Forelimb muscle (tissue), 1 donor: ENCODE measurements at regions not wholly inside any gene's neighbourhood (a gene's known extent, or its start where the extent isn't known, plus 50 kb on each side); places are given as distances from the start of the nearest gene placed in this dataset.

Experiments used
- DNase-seq: peaks from one replicate; pipeline ENCODE4 v3.0.0-alpha.2; 2013; ENCODE audit warnings: low read depth

DNA sequence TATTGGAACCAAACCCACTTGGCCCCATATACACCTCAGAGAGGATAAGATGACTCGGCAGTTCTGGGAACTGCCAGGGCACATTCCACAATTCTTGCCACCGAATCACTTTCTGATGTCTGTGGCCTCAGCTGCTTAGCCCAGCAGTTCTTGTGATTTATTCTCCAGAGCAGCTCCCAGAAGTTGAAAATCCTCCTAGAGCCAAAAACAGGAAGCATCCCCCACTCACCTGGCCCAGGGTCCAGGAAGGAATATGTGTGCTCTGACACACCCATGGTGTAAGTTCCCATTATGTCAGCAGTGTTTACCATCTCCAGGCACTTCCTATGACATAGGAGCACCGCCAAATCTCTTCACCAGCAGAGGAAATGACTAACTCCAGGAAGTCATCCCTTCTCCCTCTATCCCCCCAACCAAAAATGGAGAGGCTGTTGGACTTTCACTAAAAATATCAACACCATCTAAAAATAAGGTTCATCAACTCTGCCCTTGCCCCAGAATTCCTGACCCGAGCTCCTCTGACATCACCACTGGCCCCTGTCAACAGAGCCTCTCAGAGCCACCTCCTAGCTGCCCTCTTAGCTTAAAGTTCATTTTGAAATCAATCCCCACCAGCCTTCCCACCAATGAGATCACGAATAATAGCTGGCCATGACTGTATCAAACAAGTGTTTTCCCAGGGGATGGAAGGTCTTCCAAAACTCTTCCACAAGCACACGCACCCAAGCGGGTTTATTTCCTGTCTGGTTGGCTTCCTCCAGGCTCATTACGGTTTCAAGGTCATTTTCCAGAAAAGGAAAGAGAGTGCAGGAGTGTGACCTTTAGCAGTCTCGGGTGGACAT, 223.1 kb upstream of the PARD3B start:
- DNase-seq = no peak

DNA sequence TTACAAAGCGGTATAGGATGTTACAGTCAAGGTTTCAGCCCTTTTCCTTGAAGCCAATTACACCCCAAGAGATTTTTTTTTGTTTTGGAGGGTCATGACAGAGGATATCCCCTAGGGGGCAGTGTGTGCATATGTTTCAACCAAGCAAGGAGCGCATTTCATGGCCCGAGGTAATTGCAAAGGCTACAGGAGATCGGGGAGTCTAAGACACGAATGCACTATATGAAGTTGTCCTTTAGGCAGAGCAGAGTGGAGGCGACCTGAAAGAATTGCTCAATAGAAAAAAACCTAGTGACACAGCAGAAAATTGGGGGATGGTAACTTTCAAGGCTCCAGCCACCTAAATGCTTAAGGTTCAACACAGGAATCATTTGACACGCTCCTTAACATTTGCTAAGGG, 219.8 kb upstream of the PARD3B start:
- peak; percentile 56 for DNase-seq

DNA sequence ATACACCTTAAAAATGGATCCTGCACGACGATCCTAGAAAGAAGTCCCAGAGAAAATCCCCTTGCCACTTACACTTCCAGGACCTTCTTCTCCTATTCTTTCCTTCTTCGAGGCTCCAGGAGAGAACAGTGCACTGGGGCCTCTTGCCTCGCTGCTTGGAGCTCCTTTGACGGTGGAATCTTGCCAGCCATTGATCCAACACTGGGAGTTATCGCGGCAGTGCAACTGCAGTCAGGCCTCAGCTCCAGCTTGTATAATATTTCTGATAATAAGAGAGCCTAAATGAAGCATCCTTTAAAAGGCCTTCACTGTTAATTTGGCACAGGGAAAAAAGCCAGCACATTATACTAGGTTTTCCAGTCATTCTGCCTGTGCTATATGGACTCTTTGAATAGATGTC, 216.9 kb upstream of the PARD3B start:
- DNase-seq = no peak

DNA sequence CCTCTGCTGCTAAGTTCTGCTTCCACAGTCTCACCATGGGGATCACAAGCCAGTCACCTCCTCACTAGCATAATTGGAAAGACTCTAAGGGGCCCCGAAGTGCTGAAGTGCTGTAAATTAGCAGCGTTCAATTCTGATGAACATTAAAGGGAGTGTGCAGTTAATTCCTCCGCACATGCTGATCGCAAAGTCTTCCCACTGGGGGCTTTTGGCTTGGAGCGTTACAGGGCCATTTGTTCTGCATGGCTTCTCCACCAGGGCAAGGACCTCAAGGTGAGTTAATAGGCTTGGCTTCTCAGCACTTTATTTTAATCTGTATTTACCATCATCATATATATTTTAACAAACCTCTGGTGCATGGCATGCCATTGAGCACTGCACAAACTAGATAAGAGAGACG, 216.3 kb upstream of the PARD3B start:
- no peak for DNase-seq

DNA sequence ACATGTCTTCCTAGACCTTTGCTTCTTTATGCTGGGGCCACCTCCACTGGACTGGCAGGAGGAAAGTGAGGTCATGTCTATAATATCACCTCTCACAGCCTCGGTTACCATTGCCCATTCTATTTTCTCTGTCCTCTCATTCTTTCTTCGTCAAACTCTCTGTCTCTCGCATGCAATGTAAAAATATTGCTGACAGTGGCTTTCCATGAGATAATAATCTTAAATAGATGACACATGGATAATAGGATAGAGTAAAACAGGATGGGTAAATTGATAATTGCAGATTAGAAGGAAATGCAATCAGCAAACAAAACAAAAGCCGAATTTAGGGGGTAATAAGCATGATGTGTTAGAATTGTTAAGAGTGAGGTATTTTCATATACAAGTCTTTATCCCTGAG, 215.7 kb upstream of the PARD3B start:
- no peak for DNase-seq

DNA sequence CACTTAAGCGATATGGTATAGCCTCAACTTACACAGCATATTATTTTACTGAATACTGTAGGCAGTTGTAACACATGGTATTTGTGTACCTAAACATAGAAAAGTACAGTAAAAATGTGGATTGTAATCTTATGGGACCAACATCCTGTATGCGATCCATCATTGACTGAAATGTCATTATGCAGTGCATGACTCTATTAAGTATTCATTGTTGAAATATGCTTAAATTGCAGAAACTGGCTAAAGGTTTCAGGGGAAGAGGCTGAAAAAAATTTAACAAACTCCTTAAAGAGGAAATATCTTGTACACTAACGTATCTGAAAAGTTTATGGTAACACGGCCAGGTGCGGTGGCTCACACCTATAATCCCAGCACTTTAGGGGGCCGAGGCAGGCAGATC, 214.1 kb upstream of the PARD3B start:
- no peak for DNase-seq

DNA sequence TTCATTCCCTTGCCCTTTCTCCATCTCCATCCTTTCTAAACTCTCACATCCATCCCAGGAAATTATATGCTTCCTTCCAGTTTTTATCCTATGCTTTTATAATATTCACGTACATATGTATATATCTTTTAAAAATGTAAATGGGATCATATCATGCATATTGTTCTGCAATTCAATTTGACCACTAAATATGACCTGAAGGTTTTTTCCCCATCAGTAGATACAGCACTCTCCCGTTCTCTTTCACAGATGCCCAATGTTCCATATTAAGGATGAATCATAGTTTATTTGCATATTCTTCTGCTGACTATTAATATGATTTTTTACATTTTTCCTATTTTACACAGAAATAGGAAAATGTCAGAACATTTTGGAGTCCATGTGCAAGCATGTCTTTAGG, 213.3 kb upstream of the PARD3B start:
- DNase-seq = no peak

DNA sequence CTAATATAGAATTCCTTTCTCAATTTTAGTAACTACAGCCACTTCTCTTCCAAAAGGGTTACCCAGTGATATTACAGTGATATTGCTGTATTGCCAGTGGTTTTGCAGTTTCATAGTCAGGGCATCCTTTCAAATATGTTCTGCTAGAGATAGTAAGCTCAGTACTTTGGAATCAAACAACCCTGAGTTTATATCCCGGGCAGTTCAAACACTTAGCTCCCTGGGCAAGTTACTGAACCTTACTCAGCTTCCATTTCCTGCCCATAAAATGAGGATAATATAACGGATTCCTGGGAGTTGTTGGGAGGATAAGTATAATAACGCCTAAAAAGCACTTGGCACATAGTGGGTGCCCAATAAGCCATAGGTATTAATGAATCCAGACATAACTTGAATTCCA, 212.6 kb upstream of the PARD3B start:
- DNase-seq = no peak

DNA sequence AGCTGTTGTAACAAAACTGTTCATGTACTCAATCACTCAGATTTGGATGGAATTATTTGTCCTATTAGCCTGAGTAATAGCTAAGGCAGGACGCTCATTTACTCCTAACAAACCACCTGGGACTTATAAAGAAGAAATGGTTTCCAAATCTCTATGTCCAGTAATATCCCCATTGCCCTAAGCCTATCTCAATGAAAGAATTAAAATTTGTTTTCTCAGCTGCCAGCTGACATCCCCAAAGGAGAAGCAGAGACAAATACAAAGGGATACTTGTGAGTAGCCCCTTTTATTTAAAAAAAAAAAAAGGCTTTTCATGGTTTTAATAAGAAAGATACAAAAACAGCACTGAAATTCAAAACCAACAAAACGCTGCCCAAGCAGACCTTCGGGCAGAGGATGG, 211.4 kb upstream of the PARD3B start:
- no peak for DNase-seq

DNA sequence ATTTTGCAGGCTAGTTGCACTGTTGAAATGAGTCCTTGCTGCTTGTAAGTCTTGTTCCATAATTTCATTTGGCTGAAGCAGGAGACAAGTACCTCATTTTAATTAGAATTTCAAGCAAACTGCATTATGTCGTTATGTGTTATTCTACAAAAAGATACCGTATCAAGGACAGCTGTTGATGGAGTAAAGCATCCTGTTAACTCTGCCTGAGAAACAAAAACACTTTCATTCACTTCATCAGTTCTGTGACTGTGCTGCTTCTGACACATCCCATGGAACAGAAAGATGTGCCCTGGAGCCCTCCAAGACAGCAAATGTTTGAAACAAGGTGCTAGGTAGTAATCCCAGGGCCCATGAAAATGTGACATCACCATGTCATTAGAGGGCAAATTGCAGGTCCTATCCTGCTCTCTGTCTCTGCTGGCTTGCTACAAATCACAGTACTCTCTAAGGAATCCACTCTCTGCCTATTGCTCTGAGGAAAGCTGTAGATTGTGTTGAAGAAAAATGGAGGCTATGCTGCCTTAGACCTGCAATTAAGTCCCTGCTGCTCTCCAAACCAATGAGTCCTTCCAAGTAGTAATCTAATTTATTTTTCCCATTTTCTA, 209.7 kb upstream of the PARD3B start:
- no peak for DNase-seq

DNA sequence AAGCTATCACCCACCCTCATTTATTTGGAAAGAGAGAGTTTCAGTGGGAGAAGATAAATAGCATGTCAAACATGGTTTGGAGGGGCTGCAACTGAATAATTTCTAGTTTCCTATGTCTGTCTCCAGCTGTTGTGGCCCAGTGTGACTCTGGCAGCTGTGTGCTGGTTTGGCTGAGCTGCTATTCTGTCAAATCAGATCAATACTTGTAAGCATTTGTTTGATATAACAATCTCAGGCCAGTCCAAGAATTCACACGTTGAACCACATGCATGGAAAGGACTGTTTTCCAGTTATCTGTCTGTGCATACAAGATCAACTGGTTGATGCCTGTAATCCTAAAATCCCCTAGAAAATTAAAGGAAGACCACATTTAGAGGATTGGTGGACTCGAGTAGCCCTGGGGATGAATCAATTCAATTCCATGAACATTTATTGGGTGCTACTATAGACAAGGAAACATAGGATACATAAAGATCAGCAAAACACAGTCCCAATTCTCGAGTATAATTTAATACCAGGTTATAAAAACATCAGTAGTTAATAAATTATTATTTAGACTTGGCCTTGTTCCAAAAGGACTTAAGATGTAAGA, 209.0 kb upstream of the PARD3B start:
- no peak for DNase-seq

DNA sequence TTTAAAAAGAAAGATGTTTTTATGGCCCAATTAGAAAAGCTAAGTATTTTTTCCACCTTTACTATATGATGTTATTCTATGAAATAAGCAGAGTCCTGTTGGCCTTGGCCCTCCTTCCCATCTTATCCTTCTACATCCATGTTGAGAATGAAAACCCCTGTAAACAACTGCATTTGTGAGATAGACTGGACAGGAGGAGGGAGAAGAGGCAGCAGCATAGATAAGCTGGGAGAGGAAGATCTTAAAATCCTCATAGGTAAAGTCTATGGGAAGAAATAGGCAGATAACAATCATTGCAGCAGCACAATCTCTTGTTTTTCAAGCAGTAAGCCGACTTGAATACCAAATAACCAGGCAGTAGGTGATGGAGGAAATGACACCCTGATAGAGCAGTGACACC, 207.6 kb upstream of the PARD3B start:
- DNase-seq = no peak

DNA sequence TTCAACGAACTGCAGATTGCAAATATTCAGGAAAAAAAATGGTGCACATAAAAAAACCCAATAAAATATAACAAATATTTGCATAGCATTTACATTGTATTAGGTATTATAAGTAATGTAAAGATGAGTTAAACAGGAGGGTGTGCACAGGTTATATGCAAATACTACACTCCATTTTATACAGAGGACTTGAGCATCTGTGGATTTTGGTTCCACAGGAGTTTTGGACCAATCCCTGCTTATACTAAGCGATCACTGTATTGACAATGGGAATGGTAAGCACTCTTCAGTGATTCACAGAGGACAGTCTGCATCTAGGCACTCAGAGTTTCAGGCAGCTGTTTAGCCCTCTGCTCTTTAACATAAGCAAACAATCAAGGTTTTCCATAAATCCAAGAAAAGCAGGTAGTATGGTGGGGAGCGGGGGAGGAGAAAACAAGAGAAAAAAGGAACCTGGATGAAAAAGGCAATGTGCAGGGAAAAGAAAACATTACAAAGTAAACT, 206.0 kb upstream of the PARD3B start:
- no peak for DNase-seq

DNA sequence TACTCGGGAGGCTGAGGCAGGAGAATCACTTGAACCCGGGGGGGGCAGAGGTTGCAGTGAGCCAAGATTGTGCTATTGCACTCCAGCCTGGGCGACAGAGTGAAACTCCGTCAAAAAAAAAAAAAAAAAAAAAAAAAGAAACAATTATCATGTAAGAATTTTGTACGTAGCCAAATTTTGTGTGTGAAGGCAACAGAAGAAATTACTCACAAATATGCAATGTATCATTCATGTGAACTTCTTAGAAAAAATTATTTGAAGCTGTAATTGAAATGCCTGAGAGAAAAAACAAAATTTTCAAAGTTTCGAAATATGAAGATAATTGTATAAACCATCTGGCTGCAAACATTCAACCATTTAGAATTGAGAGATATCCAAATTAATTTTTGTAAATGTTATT, 204.8 kb upstream of the PARD3B start:
- DNase-seq = no peak

DNA sequence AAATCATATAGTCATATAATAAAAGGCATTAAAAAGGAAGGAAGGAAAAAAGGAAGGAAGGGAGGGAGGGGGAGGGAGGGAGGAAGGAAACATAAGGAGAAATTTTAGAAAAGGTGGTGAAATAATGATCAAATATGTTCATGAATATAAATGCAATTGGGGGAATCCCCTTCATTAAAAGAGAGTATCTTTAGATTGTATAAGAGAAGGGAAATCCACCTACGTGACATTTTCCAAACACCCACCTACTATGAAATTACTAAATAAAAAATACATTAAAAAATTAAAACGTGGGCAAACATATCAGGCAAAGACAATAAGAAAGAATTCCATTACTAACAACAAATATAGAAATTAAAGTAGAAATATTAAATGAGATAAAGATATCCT, 203.4 kb upstream of the PARD3B start:
- DNase-seq = no peak

DNA sequence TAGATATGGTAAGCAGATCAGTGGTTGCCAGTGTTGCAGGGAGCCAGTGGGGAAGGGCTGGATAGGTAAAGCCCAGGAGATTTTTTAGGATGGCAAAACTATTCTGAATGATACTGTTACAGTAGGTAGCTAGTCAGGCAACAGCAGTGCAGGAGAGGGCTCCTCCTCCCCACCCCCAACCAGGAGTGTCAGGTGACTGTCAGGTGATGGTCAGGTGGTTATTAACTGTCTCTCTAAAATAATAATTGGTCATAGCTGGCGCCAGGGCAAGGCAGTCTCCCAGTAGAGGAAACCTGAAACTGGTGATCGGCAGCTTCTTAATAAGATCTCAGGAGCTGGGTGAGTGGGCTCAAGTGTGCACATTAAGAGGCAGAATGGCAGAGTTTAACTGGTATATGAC, 201.6 kb upstream of the PARD3B start:
- no peak for DNase-seq

DNA sequence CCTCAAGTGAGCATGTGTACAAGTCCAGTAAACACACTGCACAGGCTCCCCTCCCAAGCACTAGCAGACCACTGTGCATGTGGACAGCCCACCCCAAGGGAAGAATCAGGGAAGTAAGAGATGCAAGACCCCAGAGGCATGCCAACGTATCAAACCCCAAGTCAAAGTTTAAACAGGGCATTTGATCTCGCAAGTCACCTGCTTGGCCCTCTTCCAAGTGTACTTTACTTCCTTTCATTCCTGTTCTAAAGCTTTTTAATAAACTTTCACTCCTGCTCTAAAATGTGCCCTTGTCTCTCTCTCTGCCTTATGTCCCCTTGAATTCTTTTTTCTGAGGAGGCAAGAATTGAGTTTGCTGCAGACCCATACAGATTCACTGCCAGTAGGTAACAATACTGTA, 201.2 kb upstream of the PARD3B start:
- DNase-seq = no peak

DNA sequence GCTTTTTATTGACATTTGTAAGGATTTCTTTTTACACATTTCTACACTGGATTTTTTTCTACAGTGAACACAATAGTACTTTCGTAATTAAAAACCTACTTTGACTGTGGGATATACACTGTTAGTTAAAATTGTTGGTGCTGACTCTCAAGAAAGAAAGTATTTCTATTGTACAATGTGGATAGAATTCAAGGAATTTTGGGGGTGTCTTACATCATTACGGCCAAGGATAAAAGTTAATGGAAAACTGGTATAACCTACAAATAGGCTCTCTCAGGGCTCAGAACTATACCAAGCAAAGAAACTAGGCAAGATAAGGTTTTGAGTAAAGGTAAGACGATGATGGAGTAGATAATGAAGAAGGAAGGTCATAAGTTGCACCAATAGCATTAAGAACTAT, 198.4 kb upstream of the PARD3B start:
- no peak for DNase-seq

DNA sequence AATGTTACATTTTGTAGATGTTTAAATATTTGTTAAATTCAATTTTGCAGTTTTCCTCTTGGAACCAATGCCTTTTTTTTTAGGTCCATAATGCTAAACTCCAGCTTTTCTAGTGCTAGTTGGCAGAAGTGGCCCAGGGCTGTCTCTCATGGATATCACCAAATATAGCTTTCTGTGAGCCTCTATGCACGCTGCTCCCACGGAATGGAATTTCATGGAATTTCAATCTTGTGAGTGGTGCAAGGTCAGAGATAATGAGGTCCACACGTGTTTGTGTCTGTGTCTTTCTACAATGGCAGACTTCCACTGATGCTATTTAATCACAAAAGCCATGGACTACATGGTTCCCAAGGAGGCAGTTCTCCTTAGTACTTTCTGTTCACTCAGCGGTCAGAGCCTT, 191.5 kb upstream of the PARD3B start:
- no peak for DNase-seq

DNA sequence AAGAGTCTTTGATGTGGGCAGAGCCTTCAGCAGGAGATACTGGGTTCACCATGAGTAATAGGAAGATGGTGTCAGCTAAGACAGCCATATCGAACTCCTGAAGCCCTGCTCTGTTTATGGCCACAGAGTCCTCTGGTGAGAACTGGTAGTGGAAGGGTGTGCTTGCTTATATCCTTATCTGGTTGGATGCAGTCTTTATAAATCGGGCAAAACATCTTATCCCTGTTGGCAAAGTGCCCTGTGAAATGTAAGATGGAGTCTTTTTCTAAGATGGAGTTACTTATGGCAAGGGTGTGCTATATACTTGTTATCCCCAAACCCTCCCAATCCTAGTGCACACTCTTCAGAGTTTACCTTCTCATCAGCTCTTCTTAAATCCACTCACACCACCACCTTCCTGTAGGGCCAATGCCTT, 190.8 kb upstream of the PARD3B start:
- no peak for DNase-seq

DNA sequence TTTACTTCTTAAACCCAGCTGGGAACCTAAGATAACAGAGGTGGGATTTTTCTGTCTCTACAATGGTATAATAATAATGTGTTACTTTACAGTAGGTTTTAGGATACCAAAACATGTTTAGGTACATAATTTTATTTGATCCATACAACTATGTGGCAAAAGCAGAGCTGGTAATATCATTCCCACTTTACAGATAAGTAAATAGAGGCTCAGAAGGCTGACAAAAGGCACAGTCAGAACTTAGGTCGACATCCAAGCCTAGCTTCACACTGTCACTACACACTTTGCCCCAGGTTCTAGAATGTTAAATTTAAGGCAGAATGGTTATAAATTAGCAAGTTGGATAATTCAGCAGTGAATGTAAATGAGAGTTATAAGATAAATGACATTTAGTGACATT, 189.6 kb upstream of the PARD3B start:
- DNase-seq = no peak

DNA sequence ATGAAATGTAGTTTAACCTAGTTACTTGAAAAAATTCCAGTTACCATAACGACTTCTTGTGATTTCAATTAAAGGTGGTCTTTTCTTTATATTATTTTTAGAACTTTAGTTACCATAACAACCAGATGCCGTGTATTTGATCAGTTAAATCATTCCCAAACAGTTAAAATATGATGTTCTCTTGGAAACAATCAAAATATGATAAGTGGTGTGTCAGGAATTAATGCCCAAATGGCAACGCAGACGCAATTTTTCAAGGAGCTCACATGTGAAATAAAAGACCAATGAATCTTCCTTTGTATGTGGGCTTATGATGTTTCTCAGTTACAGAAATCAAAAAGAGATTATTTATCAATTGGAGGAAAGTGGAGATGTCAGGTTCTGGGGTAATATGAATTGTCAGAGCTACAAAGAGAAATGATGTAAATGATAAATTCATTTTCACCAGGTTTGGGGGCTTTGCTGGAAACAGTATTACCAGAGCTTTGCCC, 189.1 kb upstream of the PARD3B start:
- DNase-seq = no peak

DNA sequence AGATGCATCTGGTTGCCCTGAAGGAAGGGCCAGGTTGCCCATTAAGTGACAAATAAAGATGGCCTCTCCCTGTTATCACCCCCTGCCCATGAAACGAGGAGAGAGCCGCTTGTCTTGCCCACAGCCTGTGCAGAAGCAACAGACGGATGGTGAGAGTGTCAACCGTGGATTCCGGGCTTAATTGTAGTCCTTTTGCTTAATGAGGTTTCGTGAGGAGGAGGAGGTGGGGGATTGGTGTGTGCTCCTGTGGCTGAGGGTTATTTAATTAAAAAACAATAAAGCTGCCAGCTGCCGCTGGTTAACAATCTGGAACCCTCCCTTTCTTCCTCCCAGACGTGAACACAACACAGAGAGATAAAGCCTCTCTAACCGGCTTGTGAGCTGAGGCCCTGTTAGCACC, 188.0 kb upstream of the PARD3B start:
- DNase-seq = no peak
